ENCODE measurements at regions not wholly inside any gene's neighbourhood (a gene's known extent, or its start where the extent isn't known, plus 50 kb on each side); places are given as distances from the start of the nearest gene placed in this dataset.

DNA sequence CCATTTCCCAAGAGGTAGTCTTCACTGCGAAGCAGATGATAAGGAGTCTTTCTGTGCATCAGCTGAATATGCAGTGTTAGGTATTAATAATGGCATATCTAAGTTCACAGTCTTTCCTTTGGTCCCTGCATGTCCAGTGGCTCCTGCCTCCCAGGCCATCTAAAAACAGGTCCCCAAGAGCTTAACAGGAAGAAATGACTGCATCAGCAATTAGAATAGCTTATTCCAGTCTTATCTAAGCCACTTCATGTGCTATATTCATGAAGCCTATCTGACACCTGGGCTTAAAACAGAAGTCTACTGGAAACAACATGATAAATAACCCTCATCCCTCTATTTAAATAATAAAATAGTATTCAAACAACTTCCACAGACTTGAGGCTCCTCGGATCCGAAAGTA, 346.1 kb upstream of the ERCC4 start:
- Histone ChIP-seq H3K4me3 (IDR thresholded peaks at IDR 0.05; ENCODE audit: insufficient read depth, low read depth, low read length) (no peak overlapping the region), H3K36me3 (ENCODE audit: insufficient read depth) (no peaks in the 10 kb centered on the region), H4K20me1 (ENCODE audit: insufficient read depth) (no peaks in the 10 kb centered on the region), H3K27me3 (ENCODE audit: insufficient read depth, low read depth) (no peaks in the 10 kb centered on the region), H3K79me2 (ENCODE audit: insufficient read depth, low read depth) (no peaks in the 10 kb centered on the region), H3K4me2 (no peak overlapping the region), H2AFZ (ENCODE audit: low read depth) (no peak overlapping the region), H3K27ac (no peak overlapping the region), H3K4me1 (ENCODE audit: low read depth, poor library complexity, severe bottlenecking) (no peaks in the 10 kb centered on the region), H3K9ac (no peak overlapping the region)
- TF ChIP-seq, protein P1, sequence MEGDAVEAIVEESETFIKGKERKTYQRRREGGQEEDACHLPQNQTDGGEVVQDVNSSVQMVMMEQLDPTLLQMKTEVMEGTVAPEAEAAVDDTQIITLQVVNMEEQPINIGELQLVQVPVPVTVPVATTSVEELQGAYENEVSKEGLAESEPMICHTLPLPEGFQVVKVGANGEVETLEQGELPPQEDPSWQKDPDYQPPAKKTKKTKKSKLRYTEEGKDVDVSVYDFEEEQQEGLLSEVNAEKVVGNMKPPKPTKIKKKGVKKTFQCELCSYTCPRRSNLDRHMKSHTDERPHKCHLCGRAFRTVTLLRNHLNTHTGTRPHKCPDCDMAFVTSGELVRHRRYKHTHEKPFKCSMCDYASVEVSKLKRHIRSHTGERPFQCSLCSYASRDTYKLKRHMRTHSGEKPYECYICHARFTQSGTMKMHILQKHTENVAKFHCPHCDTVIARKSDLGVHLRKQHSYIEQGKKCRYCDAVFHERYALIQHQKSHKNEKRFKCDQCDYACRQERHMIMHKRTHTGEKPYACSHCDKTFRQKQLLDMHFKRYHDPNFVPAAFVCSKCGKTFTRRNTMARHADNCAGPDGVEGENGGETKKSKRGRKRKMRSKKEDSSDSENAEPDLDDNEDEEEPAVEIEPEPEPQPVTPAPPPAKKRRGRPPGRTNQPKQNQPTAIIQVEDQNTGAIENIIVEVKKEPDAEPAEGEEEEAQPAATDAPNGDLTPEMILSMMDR (conservative IDR thresholded peaks at IDR 0.05; ENCODE audit: low read depth, low read length): no peak

DNA sequence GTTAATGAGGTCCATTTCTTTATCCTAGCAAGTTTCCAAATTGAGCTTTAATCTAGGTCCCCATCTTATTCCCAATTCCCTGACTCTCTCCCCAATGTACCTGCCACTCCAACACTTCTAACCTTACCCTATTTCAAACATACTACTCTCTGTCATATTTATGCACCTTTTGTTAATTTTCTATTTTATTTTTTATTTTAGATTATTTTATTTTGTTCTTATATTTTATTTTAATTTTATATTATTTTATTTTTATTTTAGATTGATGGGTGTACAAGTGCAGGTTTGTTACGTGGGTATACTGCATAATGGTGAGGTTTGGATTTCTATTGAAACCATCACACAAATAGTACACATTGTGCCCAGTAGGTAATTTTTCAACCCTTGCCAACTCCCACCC, 333.9 kb upstream of the ERCC4 start:
- H3K4me2 ChIP-seq: no peak overlapping the region
- no peak overlapping the region for H3K27ac ChIP-seq
- no peaks in the 10 kb centered on the region for H3K27me3 ChIP-seq (ENCODE audit: insufficient read depth, low read depth)
- no peaks in the 10 kb centered on the region for H4K20me1 ChIP-seq (ENCODE audit: insufficient read depth)
- H2AFZ ChIP-seq (ENCODE audit: low read depth): no peak overlapping the region
- TF ChIP-seq, protein P1 (conservative IDR thresholded peaks at IDR 0.05; ENCODE audit: low read depth, low read length): no peak
- H3K36me3 ChIP-seq (ENCODE audit: insufficient read depth): no peaks in the 10 kb centered on the region
- no peaks in the 10 kb centered on the region for H3K4me1 ChIP-seq (ENCODE audit: low read depth, poor library complexity, severe bottlenecking)
- H3K9ac ChIP-seq: no peak overlapping the region
- H3K79me2 ChIP-seq (ENCODE audit: insufficient read depth, low read depth): no peaks in the 10 kb centered on the region
- H3K4me3 ChIP-seq (IDR thresholded peaks at IDR 0.05; ENCODE audit: insufficient read depth, low read depth, low read length): no peak overlapping the region

DNA sequence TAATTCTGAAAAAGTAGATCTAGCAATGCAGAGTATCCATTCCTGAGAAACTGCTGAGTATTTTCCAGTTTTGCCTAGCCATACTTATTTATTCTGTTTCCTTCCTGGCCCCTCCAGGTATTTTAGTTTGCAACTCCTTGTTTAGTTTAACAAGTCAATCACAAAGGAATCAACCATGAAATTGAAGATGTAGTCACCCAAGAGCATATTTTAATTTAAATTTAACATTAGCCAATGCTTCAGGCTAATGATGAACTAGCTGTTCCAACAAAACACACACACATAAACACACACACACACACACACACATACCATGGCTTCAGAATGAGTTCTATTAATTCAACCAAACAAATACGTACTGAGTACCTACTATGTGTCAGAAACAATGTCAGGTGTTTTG, 332.8 kb upstream of the ERCC4 start:
- Histone ChIP-seq H3K36me3 (ENCODE audit: insufficient read depth) (no peaks in the 10 kb centered on the region), H3K27ac (no peak overlapping the region), H3K27me3 (ENCODE audit: insufficient read depth, low read depth) (no peaks in the 10 kb centered on the region), H3K79me2 (ENCODE audit: insufficient read depth, low read depth) (no peaks in the 10 kb centered on the region), H2AFZ (ENCODE audit: low read depth) (no peak overlapping the region), H3K4me2 (no peak overlapping the region), H4K20me1 (ENCODE audit: insufficient read depth) (no peaks in the 10 kb centered on the region), H3K9ac (no peak overlapping the region), H3K4me3 (IDR thresholded peaks at IDR 0.05; ENCODE audit: insufficient read depth, low read depth, low read length) (no peak overlapping the region), H3K4me1 (ENCODE audit: low read depth, poor library complexity, severe bottlenecking) (no peaks in the 10 kb centered on the region)
- TF ChIP-seq, protein P1 (conservative IDR thresholded peaks at IDR 0.05; ENCODE audit: low read depth, low read length): no peak

DNA sequence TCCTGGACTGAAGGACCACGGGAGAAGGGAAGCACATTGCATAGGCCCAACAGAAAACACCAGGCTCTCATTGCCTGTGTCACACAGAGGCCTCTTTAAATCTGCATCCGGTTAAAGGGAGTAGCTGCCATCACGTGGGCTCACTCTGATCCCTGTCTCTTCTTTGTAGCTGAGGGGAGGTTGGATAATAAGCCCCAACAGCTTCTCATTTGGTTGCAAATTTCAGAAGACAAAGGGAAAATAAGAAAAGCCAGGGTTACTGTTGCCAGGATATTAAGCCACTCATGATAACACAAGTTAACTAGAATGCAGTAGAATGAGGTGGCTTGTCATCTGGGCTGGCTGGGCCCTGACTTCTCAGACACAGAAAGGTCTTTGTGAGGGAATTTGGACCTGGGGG, 325.1 kb upstream of the ERCC4 start:
- H3K4me2 ChIP-seq: no peak overlapping the region
- no peak overlapping the region for H3K9ac ChIP-seq
- no peaks in the 10 kb centered on the region for H3K36me3 ChIP-seq (ENCODE audit: insufficient read depth)
- H3K27ac ChIP-seq: no peak overlapping the region
- TF ChIP-seq, protein P1 (conservative IDR thresholded peaks at IDR 0.05; ENCODE audit: low read depth, low read length): no peak
- H3K4me1 ChIP-seq (ENCODE audit: low read depth, poor library complexity, severe bottlenecking): no peaks in the 10 kb centered on the region
- no peaks in the 10 kb centered on the region for H3K27me3 ChIP-seq (ENCODE audit: insufficient read depth, low read depth)
- H4K20me1 ChIP-seq (ENCODE audit: insufficient read depth): no peaks in the 10 kb centered on the region
- H3K79me2 ChIP-seq (ENCODE audit: insufficient read depth, low read depth): no peaks in the 10 kb centered on the region
- H3K4me3 ChIP-seq (IDR thresholded peaks at IDR 0.05; ENCODE audit: insufficient read depth, low read depth, low read length): no peak overlapping the region
- H2AFZ ChIP-seq (ENCODE audit: low read depth): no peak overlapping the region

DNA sequence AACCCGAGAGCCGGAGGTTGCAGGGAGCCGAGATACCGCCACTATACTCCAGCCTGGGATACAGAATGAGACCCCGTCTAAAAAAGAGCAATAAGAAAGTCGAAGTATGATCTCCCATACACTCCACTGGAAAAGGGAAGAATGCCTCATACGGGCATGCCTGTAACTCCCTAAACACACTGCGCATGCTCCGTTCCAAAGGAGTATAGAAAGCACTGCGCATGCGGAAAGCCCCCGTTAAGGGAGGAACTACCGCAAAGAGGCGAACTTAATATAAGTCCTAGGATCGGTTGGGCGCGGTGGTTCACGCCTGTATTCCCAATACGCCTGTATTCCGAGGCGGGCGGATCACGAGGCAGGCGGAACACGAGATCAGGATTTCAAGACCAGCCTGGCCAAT, 313.1 kb upstream of the ERCC4 start:
- H3K4me2 ChIP-seq: no peak overlapping the region
- no peaks in the 10 kb centered on the region for H3K27me3 ChIP-seq (ENCODE audit: insufficient read depth, low read depth)
- no peak overlapping the region for H2AFZ ChIP-seq (ENCODE audit: low read depth)
- no peak overlapping the region for H3K9ac ChIP-seq
- H3K4me1 ChIP-seq (ENCODE audit: low read depth, poor library complexity, severe bottlenecking): no peaks in the 10 kb centered on the region
- H3K79me2 ChIP-seq (ENCODE audit: insufficient read depth, low read depth): no peaks in the 10 kb centered on the region
- no peak overlapping the region for H3K27ac ChIP-seq
- TF ChIP-seq, protein P1 (conservative IDR thresholded peaks at IDR 0.05; ENCODE audit: low read depth, low read length): no peak
- H3K36me3 ChIP-seq (ENCODE audit: insufficient read depth): no peaks in the 10 kb centered on the region
- no peak overlapping the region for H3K4me3 ChIP-seq (IDR thresholded peaks at IDR 0.05; ENCODE audit: insufficient read depth, low read depth, low read length)
- H4K20me1 ChIP-seq (ENCODE audit: insufficient read depth): no peaks in the 10 kb centered on the region

Data from KMS-11 (cell line).